IMR-90 (cell line): ENCODE measurements at regions not wholly inside any gene's neighbourhood (a gene's known extent, or its start where the extent isn't known, plus 50 kb on each side); places are given as distances from the start of the nearest gene placed in this dataset.

ENCODE experiments used
- ATAC-seq: fragments of 200-7000 bp; cut with Tn5 transposase; 2 replicates; pipeline ENCODE4 v1.9.1; 2020; ENCODE audit warnings: low read depth, mild to moderate bottlenecking, moderate library complexity
- BruUV-seq: library from RNA; stranded (reverse); fragments of 400-500 nt; replicated peaks from 2 replicates; lab custom pipeline; 2021; lab: Mats Ljungman, UMichigan
- CTCF ChIA-PET: fragments of 300-600 bp; formaldehyde crosslinking; extraction: SDS; loops from one replicate; lab custom pipeline; 2021; ENCODE audit warnings: antibody characterized with exemption; lab: Yijun Ruan, JAX
- POLR2A ChIA-PET: fragments of 300-600 bp; sonication (Branson Sonifier 250); formaldehyde crosslinking; loops from one replicate; lab custom pipeline; 2022; ENCODE audit warnings: antibody characterized with exemption; ENCODE audit not compliant: unreplicated experiment; lab: Charles Lee
- DNase-seq: peaks from one replicate; pipeline ENCODE4 v3.0.0; 2013
- H2AFZ ChIP-seq: replicated peaks from 2 replicates; pipeline ENCODE3; 2013; ENCODE audit warnings: low read length, mild to moderate bottlenecking; ENCODE audit not compliant: poor library complexity
- H2AK5ac ChIP-seq: 2 replicates; pipeline ENCODE4 v1.6.1; 2013; ENCODE audit warnings: low read depth, low read length, inconsistent platforms
- H2AK9ac ChIP-seq: replicated peaks from 2 replicates; pipeline ENCODE3; 2013; ENCODE audit warnings: mild to moderate bottlenecking, low read depth, low read length, moderate library complexity; ENCODE audit not compliant: poor library complexity
- H2BK120ac ChIP-seq: 2 replicates; pipeline ENCODE4 v1.6.1; 2013; ENCODE audit warnings: low read depth, low read length, inconsistent platforms
- H2BK15ac ChIP-seq: 3 replicates; pipeline ENCODE4 v1.6.1; 2013; ENCODE audit warnings: low read depth, low read length, inconsistent platforms
- H2BK20ac ChIP-seq: 2 replicates; pipeline ENCODE4 v1.6.1; 2013; ENCODE audit warnings: low read depth, mild to moderate bottlenecking, inconsistent platforms, low read length, moderate library complexity
- H2BK5ac ChIP-seq: 2 replicates; pipeline ENCODE4 v1.6.1; 2013; ENCODE audit warnings: mild to moderate bottlenecking, low read depth, low read length, inconsistent platforms; ENCODE audit not compliant: poor library complexity, severe bottlenecking
- H3K14ac ChIP-seq: replicated peaks from 2 replicates; pipeline ENCODE4 v1.6.1; 2013; ENCODE audit warnings: low read depth, low read length, inconsistent platforms
- H3K18ac ChIP-seq: 2 replicates; pipeline ENCODE4 v1.6.1; 2013; ENCODE audit warnings: low read depth, low read length, control low read depth
- H3K23ac ChIP-seq: 2 replicates; pipeline ENCODE4 v1.6.1; 2013; ENCODE audit warnings: low read depth, low read length, inconsistent platforms
- H3K27ac ChIP-seq: 2 replicates; pipeline ENCODE4 v1.5.1; 2013; ENCODE audit warnings: mild to moderate bottlenecking, control low read depth, low read length; ENCODE audit not compliant: insufficient read depth
- H3K27me3 ChIP-seq: 2 replicates; pipeline ENCODE4 v1.6.1; 2013; ENCODE audit warnings: low read length; ENCODE audit not compliant: control insufficient read depth, insufficient read depth
- H3K36me3 ChIP-seq: 2 replicates; pipeline ENCODE4 v1.6.1; 2013; ENCODE audit warnings: low read length, mixed read lengths; ENCODE audit not compliant: control insufficient read depth, insufficient read depth
- H3K4ac ChIP-seq: 2 replicates; pipeline ENCODE4 v1.6.1; 2013; ENCODE audit warnings: low read depth, low read length, inconsistent platforms
- H3K4me1 ChIP-seq: 2 replicates; pipeline ENCODE4 v1.6.1; 2013; ENCODE audit warnings: low read length, mixed read lengths; ENCODE audit not compliant: control insufficient read depth, insufficient read depth
- H3K4me2 ChIP-seq: 2 replicates; pipeline ENCODE4 v1.6.1; 2013; ENCODE audit warnings: low read depth, mild to moderate bottlenecking, control low read depth, low read length, moderate library complexity
- H3K4me3 ChIP-seq: 2 replicates; pipeline ENCODE4 v1.5.1; 2013; ENCODE audit warnings: low read depth, mild to moderate bottlenecking, control low read depth, low read length, moderate library complexity; ENCODE audit not compliant: insufficient read depth
- H3K56ac ChIP-seq: 2 replicates; pipeline ENCODE4 v1.6.1; 2013; ENCODE audit warnings: low read length, inconsistent platforms; ENCODE audit not compliant: insufficient read depth; ENCODE audit errors: extremely low read depth
- H3K79me1 ChIP-seq, 2 experiments: 2 replicates each; pipeline ENCODE4 v1.6.1; 2013; ENCODE audit warnings: low read length in 2 of 2, inconsistent platforms in 1 of 2, low read depth in 1 of 2
- H3K9ac ChIP-seq: 2 replicates; pipeline ENCODE4 v1.6.1; 2013; ENCODE audit warnings: low read depth, low read length, control low read depth
- H3K9me1 ChIP-seq: 2 replicates; pipeline ENCODE4 v1.6.1; 2013; ENCODE audit warnings: low read length, inconsistent platforms; ENCODE audit not compliant: insufficient read depth
- H3K9me3 ChIP-seq: 2 replicates; pipeline ENCODE4 v1.6.1; 2013; ENCODE audit warnings: low read length; ENCODE audit not compliant: control insufficient read depth, insufficient read depth
- H4K20me1 ChIP-seq: 2 replicates; pipeline ENCODE4 v1.6.1; 2013; ENCODE audit warnings: low read length, inconsistent platforms; ENCODE audit not compliant: insufficient read depth
- H4K5ac ChIP-seq: 2 replicates; pipeline ENCODE4 v1.6.1; 2013; ENCODE audit warnings: mild to moderate bottlenecking, low read depth, low read length, control low read depth
- H4K8ac ChIP-seq, 2 experiments: 2 replicates each; pipeline ENCODE4 v1.6.1; 2013; ENCODE audit warnings: low read depth in 2 of 2, low read length in 2 of 2, control low read depth in 1 of 2, inconsistent platforms in 1 of 2
- H4K91ac ChIP-seq: 2 replicates; pipeline ENCODE4 v1.6.1; 2013; ENCODE audit warnings: low read depth, low read length, inconsistent platforms; ENCODE audit not compliant: insufficient read depth
- CHD1 ChIP-seq: IDR thresholded peaks from 2 replicates; pipeline ENCODE4 v1.6.1; 2012; ENCODE audit warnings: low read depth, low read length, improper control_type of control experiment
- ELK1 ChIP-seq: fragments of 150-350 bp; IDR thresholded peaks from 2 replicates; pipeline ENCODE4 v1.6.1; 2016; ENCODE audit warnings: low read depth, mild to moderate bottlenecking, low read length, moderate library complexity, borderline replicate concordance
- MAZ ChIP-seq: IDR thresholded peaks from 2 replicates; pipeline ENCODE4 v1.6.1; 2012; ENCODE audit warnings: low read depth, mild to moderate bottlenecking, low read length, improper control_type of control experiment, moderate library complexity, borderline replicate concordance
- NFE2L2 ChIP-seq: fragments of 150-350 bp; IDR thresholded peaks from 2 replicates; pipeline ENCODE4 v1.6.1; 2016; ENCODE audit warnings: low read depth, mild to moderate bottlenecking, low read length
- POLR2A ChIP-seq: IDR thresholded peaks from 2 replicates; pipeline ENCODE4 v1.6.1; 2012; ENCODE audit warnings: mild to moderate bottlenecking, low read depth, low read length
- RAD21 ChIP-seq: IDR thresholded peaks from 2 replicates; pipeline ENCODE4 v1.6.1; 2012; ENCODE audit warnings: low read length, improper control_type of control experiment
- SMC3 ChIP-seq: fragments of 150-350 bp; IDR thresholded peaks from 2 replicates; pipeline ENCODE4 v1.6.1; 2016; ENCODE audit warnings: low read depth, mild to moderate bottlenecking, antibody characterized with exemption, low read length, moderate library complexity
- WGBS, 2 experiments: methylation state at CpG; one replicate each; pipeline versions ENCODE4 v1.1.5 to v1.1.7; 2013; ENCODE audit warnings: missing lambda C conversion rate in 2 of 2; ENCODE audit not compliant: insufficient read length in 1 of 2; ENCODE audit errors: extremely low coverage in 2 of 2; 5-methylcytosine and 5-hydroxymethylcytosine counted together
- dilution Hi-C: fragments of 300-500 bp; cut with HindIII; formaldehyde crosslinking; loops from one replicate; pipeline ENCODE4 v1.14.3; 2018; ENCODE audit warnings: low sequenced_read_pairs; ENCODE audit not compliant: unreplicated experiment
- in situ Hi-C: fragments of 300-500 bp; cut with MboI; formaldehyde crosslinking; loops from 3 replicates; pipeline ENCODE4 v1.14.3; 2019; ENCODE audit warnings: low sequenced_read_pairs, inconsistent platforms, mixed read lengths
- intact Hi-C: fragments of 100-400 bp; cut with micrococcal nuclease; formaldehyde crosslinking; loops from 2 replicates; pipeline ENCODE4 v1.10.0; 2022

DNA sequence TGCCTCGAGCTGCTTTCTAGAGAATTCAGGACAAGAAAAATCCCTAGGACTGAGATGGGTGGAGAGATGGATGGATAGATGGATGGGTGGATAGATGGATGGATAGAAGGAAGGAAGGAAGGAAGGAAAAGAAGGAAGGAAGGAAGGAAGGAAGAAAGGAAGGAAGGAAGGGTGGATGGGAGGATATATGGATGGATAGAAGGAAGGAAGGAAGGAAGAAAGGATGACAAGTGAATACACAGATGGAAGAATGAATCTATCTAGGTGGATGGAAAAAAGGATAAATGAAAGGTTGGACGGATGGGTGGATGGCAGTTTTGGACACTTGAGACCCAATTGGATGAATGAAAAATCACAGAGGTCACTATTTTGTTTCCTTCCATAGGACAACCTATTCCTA is 120.4 kb upstream of the KAZN start:
- Histone ChIP-seq H2BK5ac (no peak overlapping the region), H3K9me3 (no peaks in the 10 kb centered on the region), H2BK20ac (no peak overlapping the region), H2AK5ac (no peak overlapping the region), H3K79me1 (no peaks in the 10 kb centered on the region), H3K9me1 (no peaks in the 10 kb centered on the region), H3K4me3 (no peak overlapping the region), H3K23ac (no peak overlapping the region), H4K91ac (no peak overlapping the region), H3K4ac (no peak overlapping the region), H3K36me3 (no peaks in the 10 kb centered on the region), H3K27me3 (no peaks in the 10 kb centered on the region), H4K20me1 (no peaks in the 10 kb centered on the region), H3K9ac (no peak overlapping the region), H2AFZ (no peak overlapping the region), H3K14ac (no peak overlapping the region), H3K18ac (no peak overlapping the region), H4K5ac (no peak overlapping the region), H3K4me1 (no peaks in the 10 kb centered on the region), H3K56ac (no peak overlapping the region), H2AK9ac (no peak overlapping the region), H4K8ac (no peak overlapping the region), H3K27ac (no peak overlapping the region), H2BK120ac (no peak overlapping the region), H2BK15ac (no peak overlapping the region), H3K4me2 (no peak overlapping the region)
- no TSS peak for BruUV-seq
- DNase-seq (no peak), ATAC-seq (no peak)
- no CpG with 5 or more reads among the region's 2 CpGs for WGBS, 2 experiments
- ChIA-PET CTCF (no interaction called here), POLR2A (no interaction called here)
- TF ChIP-seq NFE2L2 (no peak), SMC3 (no peak), MAZ (no peak), CHD1 (no peak), POLR2A (no peak), RAD21 (no peak), ELK1 (no peak)
- in situ Hi-C loops, result no loop called here
- dilution Hi-C loops, result no loop called here
- intact Hi-C loops, result no loop called here
